Endothelial cell of umbilical vein (primary cell): ENCODE measurements at regions not wholly inside any gene's neighbourhood (a gene's known extent, or its start where the extent isn't known, plus 50 kb on each side); places are given as distances from the start of the nearest gene placed in this dataset.

Experiments used
- EZH2 ChIP-seq: IDR thresholded peaks from 2 replicates; pipeline ENCODE4 v1.6.1; 2012; ENCODE audit warnings: borderline replicate concordance, low read depth, mild to moderate bottlenecking, moderate library complexity, low read length, inconsistent platforms; ENCODE audit not compliant: severe bottlenecking
- JUN ChIP-seq: IDR thresholded peaks from 2 replicates; pipeline ENCODE4 v1.6.1; 2011; ENCODE audit warnings: borderline replicate concordance, low read depth; ENCODE audit not compliant: insufficient read length, insufficient read depth
- MYC ChIP-seq: IDR thresholded peaks from one replicate; pipeline ENCODE4 v1.6.1; 2011; ENCODE audit warnings: mild to moderate bottlenecking, low read depth, low read length
- POLR2A ChIP-seq: IDR thresholded peaks from 2 replicates; pipeline ENCODE4 v1.6.1; 2012; ENCODE audit warnings: low read depth, mild to moderate bottlenecking, control low read depth, low read length
- POLR2AphosphoS5 ChIP-seq: IDR thresholded peaks from 2 replicates; pipeline ENCODE4 v1.6.1; 2012; ENCODE audit warnings: low read depth, mild to moderate bottlenecking, control low read depth, low read length, moderate library complexity; ENCODE audit not compliant: insufficient read depth
- TF ChIP-seq, protein P1 (sequence below), 2 donors: IDR thresholded peaks; 1 replicate in 1 of 2; 2 replicates in 1 of 2; pipeline ENCODE4 v1.5.1; 2011; ENCODE audit warnings: low read length in 2 of 2, mild to moderate bottlenecking in 2 of 2, moderate library complexity in 2 of 2, control low read depth in 1 of 2, inconsistent platforms in 1 of 2, low read depth in 1 of 2; ENCODE audit not compliant: insufficient read depth in 1 of 2; ENCODE audit errors: extremely low read depth in 1 of 2
- TF ChIP-seq, protein P2 (sequence below): IDR thresholded peaks from 2 replicates; pipeline ENCODE4 v1.6.1; 2011; ENCODE audit not compliant: insufficient read depth, insufficient read length

DNA sequence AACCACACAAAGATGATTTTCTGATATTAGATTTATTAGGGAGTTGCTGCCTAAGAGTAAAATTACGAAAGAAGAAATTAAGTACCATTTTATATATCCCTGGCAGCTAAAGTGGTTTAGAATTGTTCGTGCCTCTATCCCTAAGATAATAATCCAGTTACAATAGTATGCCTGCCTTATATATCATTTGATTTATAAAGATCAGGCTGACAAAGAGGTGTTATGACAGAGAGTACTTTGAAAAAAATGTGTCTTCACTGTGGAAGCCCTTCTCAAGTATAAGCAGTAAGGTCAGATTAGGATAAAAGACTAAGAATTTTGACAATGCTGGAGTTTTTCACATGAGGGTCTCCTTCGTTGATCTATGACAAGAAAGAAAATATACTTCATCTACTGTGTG, 619.9 kb downstream of the ADGRL2 start:
- TF ChIP-seq, protein P1, sequence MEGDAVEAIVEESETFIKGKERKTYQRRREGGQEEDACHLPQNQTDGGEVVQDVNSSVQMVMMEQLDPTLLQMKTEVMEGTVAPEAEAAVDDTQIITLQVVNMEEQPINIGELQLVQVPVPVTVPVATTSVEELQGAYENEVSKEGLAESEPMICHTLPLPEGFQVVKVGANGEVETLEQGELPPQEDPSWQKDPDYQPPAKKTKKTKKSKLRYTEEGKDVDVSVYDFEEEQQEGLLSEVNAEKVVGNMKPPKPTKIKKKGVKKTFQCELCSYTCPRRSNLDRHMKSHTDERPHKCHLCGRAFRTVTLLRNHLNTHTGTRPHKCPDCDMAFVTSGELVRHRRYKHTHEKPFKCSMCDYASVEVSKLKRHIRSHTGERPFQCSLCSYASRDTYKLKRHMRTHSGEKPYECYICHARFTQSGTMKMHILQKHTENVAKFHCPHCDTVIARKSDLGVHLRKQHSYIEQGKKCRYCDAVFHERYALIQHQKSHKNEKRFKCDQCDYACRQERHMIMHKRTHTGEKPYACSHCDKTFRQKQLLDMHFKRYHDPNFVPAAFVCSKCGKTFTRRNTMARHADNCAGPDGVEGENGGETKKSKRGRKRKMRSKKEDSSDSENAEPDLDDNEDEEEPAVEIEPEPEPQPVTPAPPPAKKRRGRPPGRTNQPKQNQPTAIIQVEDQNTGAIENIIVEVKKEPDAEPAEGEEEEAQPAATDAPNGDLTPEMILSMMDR (IDR thresholded peaks at IDR 0.05; ENCODE audit: extremely low read depth in 1 of 2, insufficient read depth in 1 of 2, low read depth in 1 of 2, low read length in 2 of 2): no peak
- TF ChIP-seq POLR2A (no peak), POLR2AphosphoS5 (no peak), EZH2 (no peak), JUN (no peak), MYC (no peak)
- TF ChIP-seq, protein P2, sequence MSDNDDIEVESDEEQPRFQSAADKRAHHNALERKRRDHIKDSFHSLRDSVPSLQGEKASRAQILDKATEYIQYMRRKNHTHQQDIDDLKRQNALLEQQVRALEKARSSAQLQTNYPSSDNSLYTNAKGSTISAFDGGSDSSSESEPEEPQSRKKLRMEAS: no peak
